GM18517 (cell line): ENCODE measurements at regions not wholly inside any gene's neighbourhood (a gene's known extent, or its start where the extent isn't known, plus 50 kb on each side); places are given as distances from the start of the nearest gene placed in this dataset.
"Not testable (repeated sequence)": the region's sequence is repeated elsewhere in the genome, so short reads cannot be mapped to it uniquely, and the experiment has no call there.

Source experiments
- ATAC-seq: cut with Tn5 transposase; IDR thresholded peaks from one replicate; pipeline ENCODE4 v1.9.1; 2021; ENCODE audit warnings: mild to moderate bottlenecking, moderate library complexity; ENCODE audit not compliant: unreplicated experiment

GRCh38 chr2:53212576-53212975 lies 555.0 kb upstream of the CHAC2 start:
- no peak for ATAC-seq

DNA sequence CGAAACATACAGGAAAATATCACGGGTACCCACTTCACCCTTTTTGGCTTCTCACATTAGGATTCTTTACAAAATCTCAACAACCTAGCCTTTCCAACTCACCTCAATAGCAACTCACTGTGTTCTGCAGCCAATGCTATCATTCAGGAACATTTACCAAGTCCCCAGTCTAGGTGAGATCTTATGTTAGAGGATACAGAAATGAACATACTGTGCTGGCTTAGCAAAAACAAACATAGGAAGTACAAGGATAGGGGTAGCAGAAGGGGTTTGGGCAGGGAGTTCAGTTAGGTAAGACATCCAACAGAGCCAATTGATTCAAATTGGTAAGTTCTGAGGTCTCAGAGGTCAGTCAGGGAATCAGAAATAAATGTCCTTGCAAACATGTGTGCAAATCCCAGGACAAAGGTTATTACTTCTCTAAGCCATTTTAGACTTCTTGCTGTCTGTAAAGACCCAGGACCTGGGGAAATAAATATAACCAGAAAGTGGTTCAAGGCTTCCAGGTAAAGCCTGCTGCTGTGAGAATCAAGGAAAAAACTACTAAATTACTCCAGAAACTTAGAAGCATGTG lies 556.3 kb upstream of the CHAC2 start:
- ATAC-seq = no peak

DNA sequence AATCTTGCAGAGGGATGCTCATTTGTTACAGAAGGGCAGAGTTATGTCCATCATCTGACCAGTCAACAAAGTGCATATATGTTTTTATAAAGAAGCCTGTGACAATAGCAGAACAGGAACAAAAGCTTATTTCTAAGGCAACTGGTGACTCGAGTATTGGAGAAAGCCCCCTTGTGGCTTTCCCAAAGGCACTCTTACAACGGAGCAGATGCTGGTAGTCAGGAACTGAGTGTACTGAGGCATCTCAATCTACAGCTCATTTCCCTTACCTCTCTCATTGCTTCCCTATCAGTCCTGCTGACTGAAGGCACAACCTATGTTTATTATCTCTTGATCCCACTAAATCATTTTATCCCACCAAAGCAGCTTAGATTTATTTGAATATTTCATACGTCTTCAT lies 557.1 kb upstream of the CHAC2 start:
- no peak for ATAC-seq

DNA sequence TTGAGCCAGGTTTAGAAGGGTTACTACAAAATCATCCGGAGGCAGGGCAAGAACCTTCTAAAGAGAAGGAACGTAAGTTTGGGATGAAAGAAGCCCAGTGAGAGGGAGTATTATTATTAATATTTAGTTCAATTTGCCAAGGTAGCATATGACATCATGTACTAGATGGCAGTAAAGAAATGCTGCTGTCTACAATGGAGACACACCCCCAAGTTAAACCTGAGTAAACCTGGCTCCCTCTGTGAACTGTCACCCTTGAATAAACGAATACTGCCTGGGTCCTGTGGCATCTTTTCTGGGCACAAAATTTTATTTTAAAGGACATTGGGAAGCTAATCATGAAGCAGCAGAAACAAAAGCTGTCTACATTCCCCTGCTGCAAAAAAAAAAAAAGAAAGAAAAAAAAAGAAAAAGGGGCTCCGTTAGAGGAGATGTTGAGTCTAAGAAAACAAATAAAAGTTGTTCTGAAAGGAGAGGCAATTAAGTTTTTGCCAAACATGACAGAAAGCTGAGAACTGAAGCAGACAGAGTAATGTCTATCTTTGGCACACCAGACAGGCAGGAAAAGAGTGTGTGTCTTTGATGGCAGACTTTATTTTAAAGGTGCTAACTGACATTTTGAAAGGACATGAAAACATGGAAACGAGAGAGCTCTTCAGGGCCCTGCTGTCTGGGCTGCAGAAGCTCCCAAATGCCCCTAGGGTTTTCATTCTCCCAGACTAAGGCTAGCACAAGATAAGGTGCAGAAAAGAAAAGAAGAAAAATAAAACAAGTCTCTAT lies 557.7 kb upstream of the CHAC2 start:
- no peak for ATAC-seq

GRCh38 chr2:53208815-53209214 lies 558.8 kb upstream of the CHAC2 start:
- ATAC-seq = no peak

- not testable (repeated sequence) for ATAC-seq
Observed at GRCh38 chr2:53206226-53206625, 561.4 kb upstream of the CHAC2 start.

DNA sequence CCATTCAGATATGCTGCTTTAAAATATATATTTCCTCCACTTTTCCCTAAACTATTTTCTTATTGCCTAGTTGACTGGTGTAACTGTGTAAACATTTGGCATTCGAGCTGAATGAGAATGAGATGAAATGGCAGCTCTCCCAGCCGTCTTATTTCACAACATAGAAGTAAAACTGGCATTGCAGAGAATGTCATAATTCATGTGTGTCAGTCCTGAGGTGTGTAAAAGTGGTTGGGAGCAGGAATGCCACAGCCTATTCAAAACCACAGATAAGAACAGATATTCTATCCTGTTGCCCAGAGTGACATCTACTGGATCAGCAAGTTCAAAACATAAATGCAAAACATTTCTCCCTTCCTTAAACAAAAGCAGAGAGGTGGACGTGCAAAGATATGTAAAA lies 565.5 kb upstream of the CHAC2 start:
- ATAC-seq = no peak

DNA sequence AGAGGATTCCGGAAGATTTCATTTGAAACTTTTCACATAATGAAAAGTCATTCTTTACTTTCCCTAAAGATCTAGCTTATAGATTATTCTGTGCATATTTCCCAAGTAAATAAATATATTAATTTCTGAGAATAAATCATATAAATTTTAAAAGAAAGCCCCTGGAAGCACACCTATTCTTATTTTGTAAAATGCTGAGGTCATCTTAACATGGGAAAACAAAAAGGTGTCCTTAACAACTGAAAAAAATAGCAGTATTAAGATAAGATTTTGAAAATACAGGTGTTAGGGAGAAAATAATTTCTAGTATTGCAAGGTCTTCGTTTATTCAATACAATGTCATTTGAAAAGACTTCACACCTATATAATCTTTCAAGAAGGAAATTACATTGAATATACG lies 567.5 kb upstream of the CHAC2 start:
- no peak for ATAC-seq

DNA sequence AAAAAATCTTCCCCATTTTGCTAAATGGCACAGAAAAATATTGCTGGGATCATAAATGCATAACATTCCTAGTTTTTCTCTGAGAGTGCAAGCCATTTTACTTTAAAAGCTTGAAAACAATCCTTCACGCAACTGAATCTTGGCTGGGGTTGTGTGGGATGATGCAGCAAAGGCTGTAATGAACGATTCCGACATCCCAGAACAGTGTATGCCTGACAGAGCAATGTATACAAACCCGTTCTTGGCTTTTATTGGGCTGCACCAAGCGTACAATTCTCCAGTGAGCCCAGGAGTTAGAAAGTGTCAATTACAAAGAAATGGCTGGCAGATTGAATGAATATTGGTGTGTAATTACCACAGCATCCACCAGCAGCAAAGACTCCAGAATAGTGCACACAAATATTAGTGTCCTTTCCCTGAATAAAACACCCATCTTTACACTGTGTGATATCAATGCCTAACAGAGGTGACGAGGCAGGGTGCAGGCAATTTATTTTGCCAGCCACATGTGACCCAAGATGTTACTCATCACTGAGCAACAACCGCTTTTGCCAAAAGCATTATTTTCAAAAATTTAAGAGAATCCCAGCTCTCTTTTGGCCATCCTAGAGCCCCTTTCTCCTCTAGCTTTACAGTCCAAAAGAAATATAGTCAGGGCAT lies 578.6 kb upstream of the CHAC2 start:
- no peak for ATAC-seq

- no peak for ATAC-seq
Observed at GRCh38 chr2:53183581-53183980, 584.0 kb upstream of the CHAC2 start.

- no peak for ATAC-seq
Observed at GRCh38 chr2:53182601-53183000, 585.0 kb upstream of the CHAC2 start.

DNA sequence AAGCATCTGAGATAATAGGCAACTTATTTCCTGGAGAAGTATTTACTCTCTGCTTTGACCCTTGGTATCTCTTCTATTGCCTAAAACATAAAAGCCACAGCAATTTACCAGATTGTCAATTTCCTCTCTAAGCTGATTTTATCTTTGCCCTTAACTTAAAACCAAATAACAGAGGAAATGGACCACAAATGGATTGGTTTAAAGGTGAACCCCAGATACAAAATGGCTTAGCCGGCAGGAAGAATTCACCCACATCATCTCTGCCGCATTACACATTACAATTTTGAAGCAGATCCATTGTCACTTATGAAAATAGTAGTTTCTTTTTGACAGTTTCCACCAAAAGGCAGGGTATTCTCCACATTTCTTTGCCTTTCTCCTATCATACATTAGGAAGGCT lies 585.8 kb upstream of the CHAC2 start:
- ATAC-seq = no peak

GRCh38 chr2:53177327-53177726 lies 590.3 kb upstream of the CHAC2 start:
- no peak for ATAC-seq

GRCh38 chr2:53174539-53174938 lies 593.1 kb upstream of the CHAC2 start:
- no peak for ATAC-seq

DNA sequence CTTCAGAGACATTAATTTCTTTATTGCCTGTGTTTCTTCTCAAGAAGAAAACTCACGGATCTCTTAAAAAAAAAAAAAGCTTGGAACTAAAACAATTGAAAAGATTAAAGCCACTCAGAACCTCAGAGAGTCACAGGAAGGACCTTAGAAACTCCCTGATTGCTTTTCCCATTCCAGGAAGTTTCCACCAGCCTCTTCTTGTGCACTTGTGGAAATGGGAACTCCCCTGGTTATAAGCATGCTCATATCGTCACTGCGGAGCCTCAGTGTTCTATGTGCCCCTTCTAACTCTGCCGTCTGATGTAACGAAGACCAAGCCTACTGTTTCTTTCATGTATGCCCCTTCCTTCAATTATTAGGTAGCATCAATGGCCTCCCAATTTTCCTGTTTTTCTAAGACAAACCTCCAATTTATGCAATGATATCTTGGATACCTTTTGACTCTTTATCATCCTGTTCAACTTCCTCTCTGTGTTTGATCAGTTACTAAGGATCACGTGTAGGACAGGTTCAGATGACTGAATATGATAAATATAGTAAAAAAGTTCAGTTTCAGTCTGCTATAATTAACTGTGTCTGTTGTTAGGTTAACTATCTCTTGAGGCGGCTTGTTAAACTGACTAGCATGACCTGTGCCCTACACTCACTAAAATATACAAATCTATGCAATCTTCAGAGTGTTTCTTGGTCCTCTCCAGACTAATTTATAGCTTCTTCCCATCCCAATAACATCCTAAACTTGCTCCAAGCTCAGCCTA lies 593.7 kb upstream of the CHAC2 start:
- no peak for ATAC-seq

DNA sequence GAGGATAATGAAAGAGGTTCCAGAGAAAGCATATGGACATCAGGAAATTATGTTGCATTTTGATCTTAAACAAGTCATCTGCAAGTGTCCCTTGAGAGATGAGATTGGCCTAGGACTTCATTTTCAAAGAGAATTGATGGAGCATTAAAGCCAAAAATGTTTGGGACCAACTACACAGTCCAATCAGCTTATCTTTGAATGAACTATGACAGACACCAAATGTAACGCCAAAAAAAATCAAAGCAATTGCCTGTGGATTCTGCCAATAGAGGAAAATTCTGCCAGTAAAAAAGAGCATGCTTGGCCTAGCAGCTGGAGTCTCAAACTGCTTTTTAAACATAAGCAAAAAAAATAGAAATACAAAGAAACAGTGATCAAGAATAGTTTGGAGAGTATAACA lies 594.5 kb upstream of the CHAC2 start:
- no peak for ATAC-seq

DNA sequence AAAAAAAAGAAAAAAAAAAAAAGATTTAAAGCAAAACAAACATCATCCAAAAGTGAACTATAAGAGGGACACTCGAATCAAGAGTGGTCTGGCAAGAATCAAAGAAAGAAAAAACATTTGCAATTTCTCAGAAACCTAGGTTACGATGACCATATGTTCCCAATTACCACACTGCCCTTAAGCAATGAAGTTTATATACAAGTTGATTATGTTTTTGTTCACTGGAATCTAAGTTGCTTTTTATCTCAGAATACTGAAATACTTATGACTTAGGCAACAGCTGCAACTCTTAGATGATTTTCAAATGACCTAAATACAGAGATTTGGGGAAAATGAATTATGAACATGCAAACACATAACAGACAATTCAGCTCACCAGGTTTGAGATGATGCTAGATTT lies 597.1 kb upstream of the CHAC2 start:
- ATAC-seq = no peak

GRCh38 chr2:53167227-53167626 lies 600.4 kb upstream of the CHAC2 start:
- ATAC-seq = no peak

- no peak for ATAC-seq
Observed at GRCh38 chr2:53150146-53150545, 617.5 kb upstream of the CHAC2 start.

DNA sequence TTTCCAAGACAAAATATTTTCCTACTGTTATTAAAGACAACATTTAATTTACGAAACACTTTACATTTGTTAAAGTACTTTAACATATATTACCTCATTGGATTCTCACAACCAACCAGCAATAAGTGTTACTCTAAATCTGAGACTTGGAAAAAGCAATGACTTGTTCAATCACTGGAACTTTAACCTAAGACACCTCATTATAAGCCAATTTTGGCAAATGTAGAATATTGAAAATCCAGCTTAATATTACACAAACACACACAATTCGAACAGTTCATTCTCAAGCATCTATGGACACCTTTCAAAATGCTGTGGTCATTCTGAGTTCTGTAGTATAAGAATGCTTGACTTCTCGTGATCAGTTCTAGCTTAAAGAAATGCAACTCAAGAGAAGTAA lies 619.4 kb upstream of the CHAC2 start:
- ATAC-seq = no peak

DNA sequence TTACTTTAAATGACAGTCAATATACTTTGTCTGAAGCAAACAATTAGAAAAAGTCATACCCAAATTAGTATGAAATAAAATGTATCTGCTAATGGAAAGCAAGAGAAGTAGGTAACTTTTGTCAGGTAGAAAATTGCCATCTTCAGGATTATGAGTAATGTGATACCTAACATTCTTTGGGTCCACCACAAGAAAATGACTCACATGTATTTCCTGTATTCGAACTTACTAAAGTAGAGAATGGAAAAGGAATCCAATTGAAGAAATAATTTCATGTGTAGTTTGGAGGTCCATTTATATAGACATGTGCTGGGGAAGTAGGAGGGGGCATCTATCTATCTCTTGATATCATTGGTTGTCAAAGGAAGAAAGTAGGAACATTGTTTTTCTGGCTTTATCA lies 636.2 kb upstream of the CHAC2 start:
- no peak for ATAC-seq
